ENCODE measurements at regions not wholly inside any gene's neighbourhood (a gene's known extent, or its start where the extent isn't known, plus 50 kb on each side); places are given as distances from the start of the nearest gene placed in this dataset.
"Not testable (repeated sequence)": the region's sequence is repeated elsewhere in the genome, so short reads cannot be mapped to it uniquely, and the experiment has no call there.

GRCh38 chr1:147348592-147348991 lies 106.1 kb downstream of the CHD1L start:
- not testable (repeated sequence) for DNase-seq

- no peak for DNase-seq
Measured at GRCh38 chr1:147349533-147349932, 107.0 kb downstream of the CHD1L start.

GRCh38 chr1:147351140-147351835 lies 108.8 kb downstream of the CHD1L start:
- no peak for DNase-seq

- DNase-seq = no peak
Measured at GRCh38 chr1:147377263-147378246, 135.1 kb downstream of the CHD1L start.

GRCh38 chr1:147379889-147380288 lies 137.4 kb downstream of the CHD1L start:
- no peak for DNase-seq

GRCh38 chr1:147384804-147385203 lies 142.3 kb downstream of the CHD1L start:
- DNase-seq = no peak

GRCh38 chr1:147388969-147389368 lies 146.5 kb downstream of the CHD1L start:
- DNase-seq = no peak

- peak; percentile 19 to 61 (median 40) for DNase-seq
Measured at GRCh38 chr1:147389532-147390184, 147.2 kb downstream of the CHD1L start.

GRCh38 chr1:147390185-147390542 lies 147.7 kb downstream of the CHD1L start:
- DNase-seq = no peak

GRCh38 chr1:147391114-147391513 lies 148.6 kb downstream of the CHD1L start:
- DNase-seq = no peak

GRCh38 chr1:147402326-147403045 lies 138.8 kb upstream of the BCL9 start:
- not testable (repeated sequence) for DNase-seq

- DNase-seq = not testable (repeated sequence)
Measured at GRCh38 chr1:147404344-147404743, 137.0 kb upstream of the BCL9 start.

- peak; percentile 12 to 55 (median 46) for DNase-seq
Measured at GRCh38 chr1:147409886-147410285, 131.4 kb upstream of the BCL9 start.

GRCh38 chr1:147413110-147413605 lies 128.1 kb upstream of the BCL9 start:
- no peak for DNase-seq

GRCh38 chr1:147414505-147415163 lies 126.7 kb upstream of the BCL9 start:
- no peak for DNase-seq

- no peak for DNase-seq
Measured at GRCh38 chr1:147417024-147417423, 124.3 kb upstream of the BCL9 start.

- DNase-seq = not testable (repeated sequence)
Measured at GRCh38 chr1:147423100-147423827, 118.0 kb upstream of the BCL9 start.

- no peak for DNase-seq
Measured at GRCh38 chr1:147434921-147435320, 106.4 kb upstream of the BCL9 start.

GRCh38 chr1:147444381-147444780 lies 96.9 kb upstream of the BCL9 start:
- no peak for DNase-seq

- no peak for DNase-seq
Measured at GRCh38 chr1:147451628-147452027, 89.7 kb upstream of the BCL9 start.

GRCh38 chr1:147452809-147453208 lies 88.5 kb upstream of the BCL9 start:
- no peak for DNase-seq
